Mammary epithelial cell (primary cell): ENCODE measurements at regions not wholly inside any gene's neighbourhood (a gene's known extent, or its start where the extent isn't known, plus 50 kb on each side); places are given as distances from the start of the nearest gene placed in this dataset.

Source experiments
- CTCF ChIP-seq, 2 donors: IDR thresholded peaks in 1 of 2; conservative IDR thresholded peaks in 1 of 2; 2 replicates each; pipeline ENCODE4 v1.5.1; 2011 to 2012; ENCODE audit warnings: inconsistent platforms in 2 of 2, low read length in 2 of 2, mild to moderate bottlenecking in 2 of 2, control low read depth in 1 of 2, low read depth in 1 of 2; ENCODE audit not compliant: insufficient read depth in 1 of 2; ENCODE audit errors: extremely low read depth in 1 of 2
- EZH2 ChIP-seq: IDR thresholded peaks from 2 replicates; pipeline ENCODE4 v1.6.1; 2012; ENCODE audit warnings: low read length, inconsistent platforms, borderline replicate concordance

GRCh38 chr19:8935460-8935859 is 74.7 kb downstream of the MUC16 start:
- TF ChIP-seq CTCF (conservative IDR thresholded peaks at IDR 0.05 in 1 of 2, IDR thresholded peaks at IDR 0.05 in 1 of 2; ENCODE audit: extremely low read depth in 1 of 2, insufficient read depth in 1 of 2, low read depth in 1 of 2, low read length in 2 of 2) (no peak), EZH2 (no peak)
